HG03558 (cell line): ENCODE measurements at regions not wholly inside any gene's neighbourhood (a gene's known extent, or its start where the extent isn't known, plus 50 kb on each side); places are given as distances from the start of the nearest gene placed in this dataset.
"Not testable (repeated sequence)": the region's sequence is repeated elsewhere in the genome, so short reads cannot be mapped to it uniquely, and the experiment has no call there.

Experiments used
- ATAC-seq: cut with Tn5 transposase; IDR thresholded peaks from one replicate; pipeline ENCODE4 v1.9.1; 2021; ENCODE audit warnings: moderate number of reproducible peaks; ENCODE audit not compliant: unreplicated experiment; ENCODE audit errors: extremely low read depth

DNA sequence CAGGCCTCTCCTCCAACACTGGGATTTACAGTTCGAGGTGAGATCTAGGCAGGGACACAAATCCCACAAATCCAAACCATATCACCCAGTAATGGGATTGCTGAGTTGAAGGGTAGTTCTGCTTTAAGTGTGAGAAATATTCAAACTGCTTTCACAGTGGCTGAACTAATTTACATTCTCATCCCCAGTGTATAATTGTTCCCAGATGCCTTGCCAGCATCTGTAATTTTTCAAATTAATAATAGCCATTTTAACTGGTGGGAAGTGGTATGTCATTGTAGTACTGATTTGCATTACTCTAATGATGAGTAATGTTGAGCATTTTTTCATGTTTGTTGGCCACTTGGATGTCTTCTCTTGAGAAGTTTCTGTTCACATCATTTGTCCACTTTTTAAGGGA lies 592.8 kb upstream of the GRM3 start:
- no peak for ATAC-seq

DNA sequence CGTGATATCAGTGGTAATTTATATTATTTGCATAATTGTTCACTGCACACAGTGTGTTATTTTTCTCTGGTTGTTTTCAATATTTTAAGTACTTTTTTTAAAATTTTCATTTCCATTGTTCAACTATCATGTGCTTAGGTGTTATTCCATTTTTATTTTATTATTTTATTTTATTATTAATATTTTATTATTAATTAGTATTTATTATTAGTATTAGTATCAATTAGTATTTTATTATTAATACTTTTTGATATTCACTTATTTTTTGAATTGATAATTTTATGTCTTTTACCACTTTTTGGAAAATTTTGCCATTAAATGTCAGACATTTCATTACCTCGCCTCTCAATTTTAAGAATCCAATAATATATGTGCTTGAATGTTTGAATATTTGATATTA lies 593.8 kb upstream of the GRM3 start:
- ATAC-seq = no peak

DNA sequence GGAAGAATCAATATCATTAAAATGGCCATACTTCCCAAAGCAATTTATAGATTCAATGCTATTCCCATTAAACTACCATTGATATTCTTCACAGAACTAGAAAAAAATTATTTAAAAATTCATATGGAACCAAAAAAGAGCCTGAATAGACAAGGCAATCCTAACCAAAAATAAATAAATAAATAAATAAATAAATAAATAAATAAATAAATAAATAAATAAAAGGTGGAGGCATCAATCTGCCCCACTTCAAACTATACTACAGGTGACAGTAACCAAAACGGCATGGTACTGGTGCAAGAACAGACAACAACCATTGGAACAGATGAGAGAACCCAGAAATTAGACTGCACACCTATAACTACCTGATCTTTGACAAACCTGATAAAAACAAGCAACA lies 598.5 kb upstream of the GRM3 start:
- not testable (repeated sequence) for ATAC-seq

DNA sequence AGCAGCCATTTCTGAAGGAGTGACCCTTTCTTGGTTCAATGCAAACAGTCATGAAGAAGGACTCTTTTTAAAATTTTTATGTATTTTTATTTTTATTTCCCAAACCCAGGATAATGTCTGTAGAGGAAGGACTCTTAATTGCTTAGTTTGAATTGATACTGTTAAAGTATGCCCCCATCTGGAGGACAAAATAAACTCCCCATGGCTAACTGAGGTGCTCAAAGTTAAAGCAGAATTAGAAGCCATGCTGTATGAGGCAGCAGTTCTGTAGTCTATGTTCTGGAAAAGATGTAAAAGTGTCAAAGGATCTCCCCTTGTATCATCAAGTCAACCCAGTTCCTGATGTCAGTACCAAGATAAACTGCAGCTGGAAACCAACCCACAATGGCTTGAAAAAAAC lies 617.9 kb upstream of the GRM3 start:
- ATAC-seq = no peak

DNA sequence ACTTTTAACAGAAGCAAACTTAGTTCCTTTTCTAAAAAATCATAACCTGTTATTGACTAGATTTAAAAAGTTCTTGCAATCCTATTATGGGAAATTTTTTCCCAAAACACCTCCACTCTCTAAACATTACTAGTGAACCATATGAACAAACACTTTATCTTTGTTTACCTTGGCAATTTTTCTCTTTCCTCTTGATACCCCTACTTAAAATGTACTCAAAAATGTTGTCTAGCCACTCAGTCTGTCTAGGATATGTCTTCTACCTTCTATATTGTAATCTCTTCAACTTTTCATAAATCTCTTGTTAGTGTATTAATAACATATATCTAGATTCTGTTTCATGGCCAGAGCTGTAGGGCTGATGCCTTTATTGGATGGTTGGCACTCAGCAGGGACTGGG lies 630.0 kb upstream of the GRM3 start:
- ATAC-seq = no peak

DNA sequence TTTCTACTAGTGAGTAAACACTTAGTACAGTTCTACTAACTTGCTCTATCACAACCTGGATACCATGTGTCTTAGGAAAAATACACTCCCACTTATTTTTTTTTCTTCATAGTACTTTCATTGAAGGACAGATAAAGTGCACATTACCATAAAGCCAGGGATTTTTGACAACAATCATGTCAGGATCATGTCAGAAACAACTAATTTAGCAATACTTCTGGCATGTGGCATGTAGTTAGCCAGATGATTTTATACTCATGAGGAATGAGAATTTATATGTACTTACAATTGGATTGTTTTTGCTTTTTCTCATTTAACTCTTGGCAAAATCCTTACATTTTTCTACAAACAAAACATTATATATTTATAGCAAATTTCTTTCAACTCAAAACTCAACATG lies 630.7 kb upstream of the GRM3 start:
- ATAC-seq = no peak

DNA sequence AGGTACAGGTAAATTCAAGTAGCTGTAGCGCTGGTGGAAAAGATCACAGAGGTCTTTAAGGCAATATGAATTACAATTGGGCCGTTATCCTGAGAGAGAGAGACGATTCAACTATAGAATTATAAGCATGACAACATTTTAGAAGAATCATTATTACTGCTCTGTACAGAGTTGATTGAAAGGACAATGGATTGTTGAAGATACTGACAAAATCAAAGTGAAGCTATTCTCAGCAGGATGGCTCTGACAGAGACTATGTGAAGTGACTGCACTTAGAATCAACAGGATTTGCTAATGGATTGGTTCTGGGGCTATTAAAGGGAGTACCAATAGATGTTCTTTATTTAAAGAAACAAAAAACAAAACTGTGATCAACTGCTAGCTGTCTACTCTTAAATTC lies 634.8 kb upstream of the GRM3 start:
- ATAC-seq = no peak

DNA sequence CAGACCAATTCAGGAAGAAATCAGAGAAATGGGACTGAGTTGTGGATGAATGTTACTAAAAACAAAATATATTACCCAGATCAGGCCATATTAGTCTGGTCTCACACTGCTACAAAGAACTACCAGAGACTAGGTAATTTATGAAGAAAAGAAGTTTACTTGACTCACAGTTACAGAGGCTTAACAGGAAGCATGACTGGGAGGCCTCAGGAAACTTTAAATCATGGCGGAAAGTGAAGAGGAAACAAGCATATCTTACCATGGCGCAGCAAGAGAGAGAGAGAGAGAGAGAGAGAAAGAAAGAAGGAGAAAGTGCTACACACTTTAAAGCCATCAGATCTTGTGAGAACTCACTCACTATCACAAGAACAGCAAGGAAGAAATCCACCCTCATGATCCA lies 636.8 kb upstream of the GRM3 start:
- no peak for ATAC-seq

DNA sequence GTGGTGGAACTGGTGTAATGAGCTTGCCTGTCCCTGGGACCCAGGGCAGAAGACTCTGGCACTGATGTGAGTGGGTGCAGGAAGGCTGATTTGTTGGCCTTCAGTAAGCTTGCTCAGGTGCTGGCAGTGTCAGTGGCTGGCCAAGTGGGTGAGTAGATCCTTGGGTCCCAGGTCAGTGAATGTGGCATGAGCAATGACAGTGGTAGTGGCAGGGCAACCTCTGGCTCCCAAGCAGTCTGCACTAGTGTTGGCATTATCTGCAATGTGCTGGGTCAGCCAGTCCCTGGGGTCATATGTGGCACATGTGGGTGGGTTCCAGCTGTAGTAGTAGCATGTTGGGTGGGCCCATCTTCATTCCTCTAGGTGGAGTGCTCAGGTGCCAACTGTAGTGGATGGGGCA lies 640.9 kb upstream of the GRM3 start:
- ATAC-seq = no peak

DNA sequence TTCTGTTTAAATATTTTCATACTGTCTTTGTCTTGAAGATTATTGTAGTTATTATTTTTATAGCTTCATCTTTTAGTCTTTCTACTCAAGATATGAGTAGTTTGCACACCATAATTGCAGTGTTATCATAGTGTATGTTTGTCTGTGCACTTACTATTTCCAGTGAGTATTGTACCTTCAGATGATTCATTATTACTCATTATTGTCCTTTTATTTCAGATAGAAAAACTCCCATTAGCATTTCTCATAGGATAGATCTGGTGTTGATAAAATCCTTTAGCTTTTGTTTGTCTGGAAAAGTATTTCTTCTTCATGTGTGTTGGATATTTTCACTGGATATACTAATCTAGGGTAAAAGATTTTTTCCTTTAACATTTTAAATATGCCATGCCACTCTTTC lies 646.2 kb upstream of the GRM3 start:
- no peak for ATAC-seq

DNA sequence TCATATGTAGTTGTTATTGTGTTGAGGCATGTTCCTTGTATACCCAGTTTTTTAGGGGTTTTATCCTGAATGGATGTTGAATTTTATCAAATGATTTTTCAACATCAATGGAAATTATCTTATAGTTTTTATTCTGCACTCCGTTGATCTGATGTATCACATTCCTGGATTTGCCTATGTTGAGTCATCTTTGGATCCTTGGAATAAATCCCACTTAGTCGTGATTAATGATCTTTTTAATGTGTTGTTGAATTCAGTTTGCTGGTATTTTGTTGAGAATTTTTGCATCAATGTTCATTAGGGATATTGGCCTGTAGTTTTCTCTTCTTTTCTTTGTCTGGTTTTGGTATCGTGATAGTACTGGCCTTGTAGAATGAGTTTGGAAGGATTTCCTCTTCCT lies 648.6 kb upstream of the GRM3 start:
- ATAC-seq = no peak

DNA sequence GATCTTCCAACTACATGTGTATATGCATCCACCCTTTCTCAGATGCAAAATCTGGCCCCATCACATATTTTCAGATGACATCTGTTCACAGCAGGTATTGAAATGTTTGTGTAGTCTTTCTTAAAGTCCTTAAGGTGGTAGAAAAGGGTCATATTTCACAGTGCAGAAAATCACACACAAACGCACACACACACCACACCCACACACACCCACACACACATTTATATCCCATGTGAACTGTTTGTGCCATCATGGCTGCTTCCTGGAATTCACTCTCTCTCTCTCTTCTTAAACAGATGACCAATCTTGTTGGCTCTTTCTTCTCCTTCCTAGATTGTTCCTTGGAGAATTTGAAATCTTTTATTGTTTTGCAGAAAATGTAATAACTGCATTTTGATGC lies 663.0 kb upstream of the GRM3 start:
- ATAC-seq = no peak

DNA sequence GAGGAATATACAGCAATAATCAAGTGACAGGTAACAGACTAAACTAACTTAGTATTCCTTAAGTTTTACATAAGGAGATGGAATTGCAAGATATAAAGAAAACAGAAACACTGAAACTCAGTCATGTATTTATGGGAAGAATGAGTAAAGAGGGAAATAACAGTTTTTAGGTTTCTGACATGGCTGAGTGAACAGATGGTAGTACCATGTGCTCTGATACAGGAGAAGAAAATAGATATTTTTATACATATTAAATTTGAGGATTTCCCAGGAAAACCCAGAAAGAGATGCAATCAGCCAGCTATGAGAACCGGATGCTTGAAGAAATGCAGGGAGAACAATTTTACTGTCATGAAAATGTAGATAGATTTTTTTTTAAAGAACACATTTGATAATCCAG lies 669.5 kb upstream of the GRM3 start:
- no peak for ATAC-seq

DNA sequence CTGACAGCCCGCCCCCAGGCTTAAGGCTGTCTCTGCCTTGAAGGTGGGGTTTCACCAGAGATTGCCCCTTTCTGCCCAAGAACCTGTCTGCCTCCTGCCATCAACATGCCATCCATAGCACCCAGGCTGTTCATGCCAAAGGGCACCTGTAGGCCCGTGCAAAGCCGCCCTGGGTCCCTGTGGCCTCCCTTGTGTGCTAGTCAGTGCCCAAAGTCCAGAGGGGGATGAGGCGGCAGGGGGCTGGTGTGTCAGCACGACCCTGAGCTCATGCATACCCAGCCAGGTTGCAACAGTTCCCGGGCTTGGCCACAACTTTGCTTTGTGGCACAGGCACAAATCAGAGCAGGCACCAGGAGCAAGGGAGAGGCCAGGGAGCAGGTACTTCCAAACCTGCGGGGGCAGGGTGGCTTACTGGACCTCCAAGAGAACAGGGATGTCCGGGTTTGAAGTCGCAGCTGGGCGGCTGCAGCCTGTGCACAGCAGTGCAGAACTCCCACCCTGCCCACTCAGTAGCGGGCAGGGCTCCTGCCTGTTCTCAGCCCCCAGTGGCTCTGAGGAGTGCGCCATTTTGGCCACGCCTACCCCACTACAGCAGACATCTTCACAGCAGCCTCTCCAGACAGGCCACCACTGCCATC lies 671.1 kb upstream of the GRM3 start:
- ATAC-seq = no peak

DNA sequence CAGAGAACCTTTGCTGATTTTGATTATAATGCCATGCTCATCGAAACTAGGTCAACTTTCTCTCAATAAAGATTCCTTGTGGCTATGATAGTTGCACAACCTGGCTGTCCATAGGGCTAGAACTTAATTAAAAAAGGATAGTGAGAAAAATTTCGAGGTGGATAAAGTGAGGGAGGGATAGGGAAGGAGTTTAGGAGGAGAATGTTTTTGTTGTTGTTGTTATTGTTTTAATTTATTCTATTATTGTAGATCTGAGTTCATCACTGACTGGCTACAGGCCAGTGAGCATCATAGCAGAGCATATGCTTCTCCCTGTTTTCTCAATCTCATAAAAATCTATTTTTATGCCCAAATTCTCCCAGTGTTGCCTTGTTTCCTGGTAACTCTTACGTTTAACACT lies 688.7 kb upstream of the GRM3 start:
- no peak for ATAC-seq

DNA sequence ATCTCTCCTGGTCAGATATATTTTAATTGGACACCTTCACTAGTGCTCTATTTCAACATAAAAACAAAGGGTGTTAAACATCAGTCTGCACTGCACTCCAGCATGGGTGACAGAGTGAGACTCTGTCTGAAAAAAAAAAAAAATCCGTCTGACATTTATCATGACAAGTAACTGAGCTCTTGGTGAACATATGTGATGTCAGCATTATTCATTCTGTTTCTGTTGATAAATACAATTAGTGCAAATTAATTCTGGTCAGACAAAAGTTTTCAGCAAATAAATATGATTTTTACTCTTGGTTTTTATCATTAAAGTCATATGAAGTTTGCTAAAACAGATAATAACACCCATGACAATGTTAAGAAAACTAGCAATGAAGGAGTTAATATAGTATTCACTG lies 692.8 kb upstream of the GRM3 start:
- no peak for ATAC-seq

DNA sequence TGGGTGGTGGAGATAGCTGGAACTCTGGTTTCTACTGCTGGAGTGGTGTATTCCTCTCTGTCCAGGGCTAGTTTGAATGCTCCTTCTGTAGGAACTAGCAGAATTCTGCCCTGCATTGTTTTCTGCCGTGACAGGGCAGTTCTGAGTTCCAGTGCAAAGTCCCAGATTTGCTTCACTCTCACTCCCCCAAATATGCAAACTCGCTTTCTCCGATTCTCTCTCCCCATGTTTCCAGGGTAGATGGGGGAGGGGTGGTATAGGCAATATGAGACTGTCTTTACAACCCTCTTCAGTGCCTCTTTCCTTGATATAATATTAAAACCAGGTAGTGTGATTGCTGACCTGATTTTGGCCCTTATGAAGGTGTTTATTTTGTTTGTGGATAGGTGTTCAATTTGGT lies 693.3 kb upstream of the GRM3 start:
- no peak for ATAC-seq

DNA sequence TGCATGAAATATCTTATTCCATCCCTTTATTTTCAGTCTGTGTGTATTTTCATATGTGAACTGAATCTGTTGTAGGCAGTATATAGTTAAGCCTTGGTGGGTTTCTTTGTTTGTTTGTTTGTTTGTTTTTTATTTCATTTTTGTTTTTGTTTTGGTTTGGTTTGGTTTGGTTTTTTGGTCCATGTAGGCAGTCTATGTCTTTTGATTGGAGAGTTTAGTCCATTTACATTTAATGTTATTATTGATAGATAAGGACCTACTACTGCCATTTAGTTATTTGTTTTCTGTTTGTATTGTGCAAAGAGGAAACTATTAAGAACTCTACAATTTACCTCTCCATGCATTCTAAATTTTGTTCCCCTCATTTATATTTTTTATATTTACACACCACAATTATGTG lies 695.9 kb upstream of the GRM3 start:
- no peak for ATAC-seq

DNA sequence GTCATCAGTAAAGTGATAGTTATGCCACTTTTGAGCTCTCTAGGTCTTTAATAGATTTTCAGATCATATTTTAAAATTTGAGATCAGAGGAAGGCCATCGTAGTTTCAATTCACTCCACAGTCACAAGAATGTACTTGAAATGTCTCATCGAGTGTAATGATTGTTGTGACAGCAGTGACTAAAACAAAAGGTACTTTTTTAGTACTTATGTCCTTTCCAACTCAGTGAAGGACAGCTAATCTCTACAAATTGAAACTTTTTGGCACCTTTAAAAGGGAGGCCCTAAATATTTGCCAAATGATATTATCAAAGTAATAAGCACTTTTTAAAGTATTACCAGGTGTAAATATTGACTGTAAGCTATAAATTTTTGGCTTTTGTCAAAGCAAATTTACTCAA lies 702.9 kb upstream of the GRM3 start:
- no peak for ATAC-seq

DNA sequence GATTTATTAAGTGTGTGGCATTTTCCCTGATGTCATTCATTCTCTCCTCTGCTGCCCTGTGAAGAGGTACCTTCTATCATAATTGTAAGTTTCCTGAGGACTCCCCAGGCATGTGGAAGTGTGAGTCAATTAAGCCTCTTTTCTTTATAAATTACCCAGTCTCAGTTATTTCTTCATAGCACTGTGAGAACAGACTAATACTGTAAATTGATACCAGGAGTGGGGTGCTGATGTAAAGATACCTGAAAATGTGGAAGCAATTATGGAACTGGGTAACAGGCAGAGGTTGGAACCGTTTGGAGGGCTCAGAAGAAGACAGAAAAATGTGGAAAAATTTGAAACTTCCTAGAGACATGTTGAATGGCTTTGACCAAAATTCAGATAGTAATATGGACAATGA lies 711.8 kb upstream of the GRM3 start:
- ATAC-seq = no peak

DNA sequence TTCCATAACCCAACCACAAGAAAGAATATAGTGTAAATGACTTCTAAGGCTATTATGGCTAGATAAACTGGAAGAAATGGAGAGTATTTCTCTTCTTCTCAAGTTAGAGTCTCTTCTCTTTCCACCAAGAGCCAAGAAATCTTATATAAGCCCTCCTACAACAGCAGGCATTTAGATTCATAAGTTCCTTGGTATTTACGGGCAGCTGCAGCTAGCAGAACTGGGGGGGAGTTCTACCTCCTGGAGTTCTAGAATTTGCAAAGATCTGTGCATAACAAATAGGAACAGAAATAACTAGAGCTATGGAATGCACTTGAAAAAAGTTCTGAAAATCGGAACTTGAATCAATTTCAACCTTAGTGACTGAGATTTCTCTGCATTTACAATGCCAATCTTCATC lies 715.2 kb upstream of the GRM3 start:
- ATAC-seq = no peak

DNA sequence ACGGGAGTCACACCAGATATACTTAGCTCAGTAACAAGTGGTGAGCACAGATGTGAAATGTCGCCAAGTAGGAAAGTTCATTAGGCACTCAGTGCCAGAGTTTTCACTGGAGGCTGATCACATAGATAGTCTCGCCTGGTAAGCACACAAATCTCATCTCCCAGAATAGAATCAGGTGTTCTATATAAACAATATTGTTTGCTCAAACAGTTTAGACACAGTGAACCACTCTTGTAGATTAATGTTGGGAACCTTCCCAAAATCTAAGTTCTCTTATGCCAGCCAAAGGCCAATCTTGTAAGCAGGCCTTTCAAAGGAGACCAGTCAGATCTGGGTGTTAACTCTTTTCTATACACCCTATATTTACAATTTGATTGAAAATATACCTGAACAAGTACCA lies 716.5 kb upstream of the GRM3 start:
- ATAC-seq = no peak

DNA sequence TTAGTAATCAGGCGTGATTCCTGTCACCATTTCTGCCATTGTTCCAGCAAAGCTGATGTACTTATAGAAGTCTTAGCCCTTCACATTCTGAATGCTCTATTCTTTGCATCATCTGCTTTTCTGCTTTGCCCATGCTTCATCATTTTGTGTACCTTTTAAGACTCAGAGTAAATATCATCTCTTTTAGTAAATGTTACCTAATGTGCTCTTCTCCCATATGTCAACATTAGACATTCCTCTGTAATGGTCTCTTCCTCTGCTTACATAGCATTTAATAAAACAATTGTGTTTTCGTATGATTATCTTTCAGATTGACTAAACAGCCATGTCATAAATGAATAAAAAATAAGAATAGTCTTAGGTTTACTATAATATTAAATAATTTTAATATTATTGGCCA lies 719.6 kb upstream of the GRM3 start:
- ATAC-seq = no peak
